Endothelial cell of umbilical vein (primary cell): ENCODE measurements at regions not wholly inside any gene's neighbourhood (a gene's known extent, or its start where the extent isn't known, plus 50 kb on each side); places are given as distances from the start of the nearest gene placed in this dataset.

ENCODE experiments used
- BruUV-seq: library from RNA; stranded (reverse); fragments of 400-500 nt; replicated peaks from 2 replicates; lab custom pipeline; 2021; lab: Mats Ljungman, UMichigan
- CTCF ChIA-PET: fragments of 300-600, 350-600 bp; sonication (Branson Sonifier 250); formaldehyde crosslinking; loops from one replicate; lab custom pipeline; 2021; ENCODE audit warnings: antibody characterized with exemption, inconsistent platforms; lab: Charles Lee
- POLR2A ChIA-PET: fragments of 300-600, 350-600 bp; sonication (Branson Sonifier 250); formaldehyde crosslinking; loops from one replicate; lab custom pipeline; 2021; ENCODE audit warnings: antibody characterized with exemption, inconsistent platforms; lab: Charles Lee
- DNase-seq: peaks from one replicate; pipeline ENCODE4 v3.0.0-alpha.2; 2011; ENCODE audit warnings: low read depth, low spot score
- FAIRE-seq: peaks from 2 replicates; lab custom pipeline; 2011; peaks lifted over from hg19 to GRCh38; lab: Jason Lieb, UNC
- H2AFZ ChIP-seq: 2 replicates; pipeline ENCODE4 v1.6.0; 2012; ENCODE audit warnings: low read depth, low read length, control low read depth, inconsistent platforms
- H3K27ac ChIP-seq: 2 replicates; pipeline ENCODE4 v1.5.1; 2011; ENCODE audit warnings: low read depth, mild to moderate bottlenecking, control low read depth, low read length, moderate library complexity; ENCODE audit not compliant: insufficient read depth
- H3K27me3 ChIP-seq, 2 experiments: 2 replicates each; pipeline versions ENCODE4 v1.6.0 to v1.6.1; 2011; ENCODE audit warnings: low read length in 2 of 2, mixed read lengths in 1 of 2; ENCODE audit not compliant: control insufficient read depth in 2 of 2, insufficient read depth in 2 of 2
- H3K36me3 ChIP-seq, 2 experiments: 2 replicates in 1 of 2; 3 replicates in 1 of 2; pipeline ENCODE4 v1.5.1; 2011; ENCODE audit warnings: low read length in 2 of 2, mild to moderate bottlenecking in 1 of 2, moderate library complexity in 1 of 2; ENCODE audit not compliant: control insufficient read depth in 2 of 2, insufficient read depth in 2 of 2; ENCODE audit errors: extremely low read depth in 1 of 2
- H3K4me1 ChIP-seq: 3 replicates; pipeline ENCODE4 v1.5.1; 2011; ENCODE audit warnings: mild to moderate bottlenecking, low read length; ENCODE audit not compliant: control insufficient read depth, insufficient read depth; ENCODE audit errors: extremely low read depth
- H3K4me2 ChIP-seq: 2 replicates; pipeline ENCODE4 v1.6.1; 2011; ENCODE audit warnings: low read length, control low read depth, mixed read lengths; ENCODE audit not compliant: insufficient read depth
- H3K4me3 ChIP-seq, 3 experiments: fragments of 200-600 bp in 1 of 3; sonication (generic), shearing (Covaris generic) in 1 of 3; replicated peaks in 1 of 3; 2 replicates each; pipeline ENCODE4 v1.5.1; 2011 to 2016; ENCODE audit warnings: control low read depth in 3 of 3, low read length in 3 of 3, mild to moderate bottlenecking in 2 of 3, inconsistent platforms in 1 of 3, low read depth in 1 of 3, moderate library complexity in 1 of 3; ENCODE audit not compliant: insufficient read depth in 1 of 3
- H3K79me2 ChIP-seq: 2 replicates; pipeline ENCODE4 v1.6.0; 2012; ENCODE audit warnings: low read length, inconsistent platforms; ENCODE audit not compliant: control insufficient read depth, insufficient read depth
- H3K9ac ChIP-seq: replicated peaks from 2 replicates; pipeline ENCODE3; 2011; ENCODE audit warnings: low read length, control low read depth; ENCODE audit not compliant: insufficient read depth; ENCODE audit errors: extremely low read depth
- H3K9me1 ChIP-seq: replicated peaks from 3 replicates; pipeline ENCODE4 v1.6.0; 2011; ENCODE audit warnings: mild to moderate bottlenecking, low read length; ENCODE audit not compliant: control insufficient read depth, insufficient read depth; ENCODE audit errors: extremely low read depth
- H3K9me3 ChIP-seq: replicated peaks from 2 replicates; pipeline ENCODE4 v1.5.1; 2012; ENCODE audit warnings: low read length, inconsistent platforms; ENCODE audit not compliant: control insufficient read depth, insufficient read depth
- H4K20me1 ChIP-seq: replicated peaks from 2 replicates; pipeline ENCODE3; 2011; ENCODE audit warnings: mild to moderate bottlenecking, low read length; ENCODE audit not compliant: control insufficient read depth, insufficient read depth; ENCODE audit errors: extremely low read depth
- EZH2 ChIP-seq: IDR thresholded peaks from 2 replicates; pipeline ENCODE4 v1.6.1; 2012; ENCODE audit warnings: borderline replicate concordance, low read depth, mild to moderate bottlenecking, moderate library complexity, low read length, inconsistent platforms; ENCODE audit not compliant: severe bottlenecking
- FOS ChIP-seq: IDR thresholded peaks from 2 replicates; pipeline ENCODE4 v1.6.1; 2011; ENCODE audit warnings: mild to moderate bottlenecking, low read length, moderate library complexity, borderline replicate concordance; ENCODE audit not compliant: insufficient read depth
- GATA2 ChIP-seq: IDR thresholded peaks from 2 replicates; pipeline ENCODE4 v1.7.0; 2011; ENCODE audit warnings: low read depth, mild to moderate bottlenecking, moderate library complexity, mixed read lengths, low read length; ENCODE audit not compliant: insufficient read length, insufficient read depth
- JUN ChIP-seq: IDR thresholded peaks from 2 replicates; pipeline ENCODE4 v1.6.1; 2011; ENCODE audit warnings: borderline replicate concordance, low read depth; ENCODE audit not compliant: insufficient read length, insufficient read depth
- MYC ChIP-seq: IDR thresholded peaks from one replicate; pipeline ENCODE4 v1.6.1; 2011; ENCODE audit warnings: mild to moderate bottlenecking, low read depth, low read length
- POLR2A ChIP-seq: IDR thresholded peaks from 2 replicates; pipeline ENCODE4 v1.6.1; 2012; ENCODE audit warnings: low read depth, mild to moderate bottlenecking, control low read depth, low read length
- POLR2AphosphoS5 ChIP-seq: IDR thresholded peaks from 2 replicates; pipeline ENCODE4 v1.6.1; 2012; ENCODE audit warnings: low read depth, mild to moderate bottlenecking, control low read depth, low read length, moderate library complexity; ENCODE audit not compliant: insufficient read depth
- dilution Hi-C: fragments of 300-500 bp; cut with MboI; formaldehyde crosslinking; loops from one replicate; pipeline ENCODE4 v1.15.0; 2019; ENCODE audit warnings: low sequenced_read_pairs; ENCODE audit not compliant: extremely low pct_ligation_motif_present
- intact Hi-C: fragments of 100-400 bp; cut with micrococcal nuclease; formaldehyde crosslinking; loops from one replicate; pipeline ENCODE4 v1.10.0; 2022
- TF ChIP-seq, protein P1 (sequence below): IDR thresholded peaks from 2 replicates; pipeline ENCODE4 v1.6.1; 2011; ENCODE audit not compliant: insufficient read depth, insufficient read length
- TF ChIP-seq, protein P2 (sequence below), 2 donors: IDR thresholded peaks; 1 replicate in 1 of 2; 2 replicates in 1 of 2; pipeline ENCODE4 v1.5.1; 2011; ENCODE audit warnings: low read length in 2 of 2, mild to moderate bottlenecking in 2 of 2, moderate library complexity in 2 of 2, control low read depth in 1 of 2, inconsistent platforms in 1 of 2, low read depth in 1 of 2; ENCODE audit not compliant: insufficient read depth in 1 of 2; ENCODE audit errors: extremely low read depth in 1 of 2

DNA sequence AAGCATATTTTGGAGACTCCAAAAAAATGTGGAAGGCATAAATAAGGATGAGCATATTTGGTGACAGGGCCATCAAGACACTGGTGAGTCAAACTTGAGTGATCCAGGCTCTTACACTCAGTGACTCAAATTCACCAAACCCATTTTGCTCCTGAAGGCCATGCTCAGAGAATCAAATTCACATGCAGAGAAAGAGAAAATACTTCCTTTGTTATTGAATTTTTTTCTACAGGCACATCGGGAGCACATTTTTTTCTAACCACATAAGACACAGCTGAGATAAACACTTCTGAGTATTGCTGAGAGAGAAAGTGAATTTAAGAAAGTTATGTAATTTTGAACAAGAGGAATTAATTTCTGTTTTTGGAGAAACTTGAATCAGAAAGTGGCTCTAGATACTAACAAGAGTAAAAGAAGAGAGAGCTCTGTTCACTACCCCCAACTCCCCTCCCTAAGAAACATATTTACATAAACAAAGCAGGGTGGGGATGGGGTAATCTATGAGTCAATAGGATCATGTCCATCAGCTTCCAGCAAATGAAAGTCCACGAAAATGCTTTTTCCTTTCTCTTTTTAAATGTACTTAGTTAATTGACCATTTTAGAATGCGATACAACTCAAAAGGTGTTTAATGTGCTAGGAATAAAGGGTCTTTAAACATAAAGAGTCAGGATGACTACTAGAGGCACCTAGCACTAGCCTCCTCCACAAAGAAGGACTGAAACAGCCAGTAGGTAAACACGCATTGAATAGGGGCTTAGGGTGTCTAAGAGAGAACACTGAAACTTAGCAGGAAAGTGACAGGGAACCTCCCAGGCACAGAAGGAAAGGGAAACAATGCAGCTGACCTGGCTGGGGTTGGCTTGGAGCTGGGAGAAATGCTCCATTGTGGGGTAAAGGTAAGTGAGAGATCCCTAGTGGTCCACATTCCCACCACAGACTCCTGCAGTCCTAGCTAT, 152.3 kb downstream of the KCNE4 start:
- H2AFZ ChIP-seq: no peak overlapping the region
- H3K4me1 ChIP-seq: no peaks in the 10 kb centered on the region
- no peaks in the 10 kb centered on the region for H4K20me1 ChIP-seq
- H3K4me3 ChIP-seq: no peak overlapping the region
- ChIA-PET CTCF (no interaction called here), POLR2A (no interaction called here)
- DNase-seq (no peak), FAIRE-seq (no peak)
- TF ChIP-seq GATA2 (no peak), JUN (no peak), FOS (no peak), MYC (no peak), POLR2A (no peak), POLR2AphosphoS5 (no peak), EZH2 (no peak)
- TF ChIP-seq, protein P1, sequence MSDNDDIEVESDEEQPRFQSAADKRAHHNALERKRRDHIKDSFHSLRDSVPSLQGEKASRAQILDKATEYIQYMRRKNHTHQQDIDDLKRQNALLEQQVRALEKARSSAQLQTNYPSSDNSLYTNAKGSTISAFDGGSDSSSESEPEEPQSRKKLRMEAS: no peak
- TF ChIP-seq, protein P2, sequence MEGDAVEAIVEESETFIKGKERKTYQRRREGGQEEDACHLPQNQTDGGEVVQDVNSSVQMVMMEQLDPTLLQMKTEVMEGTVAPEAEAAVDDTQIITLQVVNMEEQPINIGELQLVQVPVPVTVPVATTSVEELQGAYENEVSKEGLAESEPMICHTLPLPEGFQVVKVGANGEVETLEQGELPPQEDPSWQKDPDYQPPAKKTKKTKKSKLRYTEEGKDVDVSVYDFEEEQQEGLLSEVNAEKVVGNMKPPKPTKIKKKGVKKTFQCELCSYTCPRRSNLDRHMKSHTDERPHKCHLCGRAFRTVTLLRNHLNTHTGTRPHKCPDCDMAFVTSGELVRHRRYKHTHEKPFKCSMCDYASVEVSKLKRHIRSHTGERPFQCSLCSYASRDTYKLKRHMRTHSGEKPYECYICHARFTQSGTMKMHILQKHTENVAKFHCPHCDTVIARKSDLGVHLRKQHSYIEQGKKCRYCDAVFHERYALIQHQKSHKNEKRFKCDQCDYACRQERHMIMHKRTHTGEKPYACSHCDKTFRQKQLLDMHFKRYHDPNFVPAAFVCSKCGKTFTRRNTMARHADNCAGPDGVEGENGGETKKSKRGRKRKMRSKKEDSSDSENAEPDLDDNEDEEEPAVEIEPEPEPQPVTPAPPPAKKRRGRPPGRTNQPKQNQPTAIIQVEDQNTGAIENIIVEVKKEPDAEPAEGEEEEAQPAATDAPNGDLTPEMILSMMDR (IDR thresholded peaks at IDR 0.05; ENCODE audit: extremely low read depth in 1 of 2, insufficient read depth in 1 of 2, low read depth in 1 of 2, low read length in 2 of 2): no peak
- no peaks in the 10 kb centered on the region for H3K27me3 ChIP-seq
- dilution Hi-C loops (no loop called here), intact Hi-C loops (no loop called here)
- H3K9ac ChIP-seq: no peak overlapping the region
- no peaks in the 10 kb centered on the region for H3K9me3 ChIP-seq
- no TSS peak for BruUV-seq
- no peaks in the 10 kb centered on the region for H3K36me3 ChIP-seq
- H3K27ac ChIP-seq: no peak overlapping the region
- no peaks in the 10 kb centered on the region for H3K79me2 ChIP-seq
- no peaks in the 10 kb centered on the region for H3K9me1 ChIP-seq
- no peak overlapping the region for H3K4me2 ChIP-seq
